ENCODE measurements at regions not wholly inside any gene's neighbourhood (a gene's known extent, or its start where the extent isn't known, plus 50 kb on each side); places are given as distances from the start of the nearest gene placed in this dataset.
"Not testable (repeated sequence)": the region's sequence is repeated elsewhere in the genome, so short reads cannot be mapped to it uniquely, and the experiment has no call there.

- no peaks in the 10 kb centered on the region for H3K36me3 ChIP-seq
- no peak overlapping the region for H3K4me3 ChIP-seq
- H3K27ac ChIP-seq: no peak overlapping the region
- peaks cover 6% of the 10 kb centered on the region for H3K4me1 ChIP-seq (ENCODE audit: low read depth)
- no peaks in the 10 kb centered on the region for H3K27me3 ChIP-seq
- H3K9me3 ChIP-seq (ENCODE audit: low read depth): no peaks in the 10 kb centered on the region
- no peak for DNase-seq (ENCODE audit: low read depth in 1 of 2, low spot score in 1 of 2)
- TF ChIP-seq, protein P1, sequence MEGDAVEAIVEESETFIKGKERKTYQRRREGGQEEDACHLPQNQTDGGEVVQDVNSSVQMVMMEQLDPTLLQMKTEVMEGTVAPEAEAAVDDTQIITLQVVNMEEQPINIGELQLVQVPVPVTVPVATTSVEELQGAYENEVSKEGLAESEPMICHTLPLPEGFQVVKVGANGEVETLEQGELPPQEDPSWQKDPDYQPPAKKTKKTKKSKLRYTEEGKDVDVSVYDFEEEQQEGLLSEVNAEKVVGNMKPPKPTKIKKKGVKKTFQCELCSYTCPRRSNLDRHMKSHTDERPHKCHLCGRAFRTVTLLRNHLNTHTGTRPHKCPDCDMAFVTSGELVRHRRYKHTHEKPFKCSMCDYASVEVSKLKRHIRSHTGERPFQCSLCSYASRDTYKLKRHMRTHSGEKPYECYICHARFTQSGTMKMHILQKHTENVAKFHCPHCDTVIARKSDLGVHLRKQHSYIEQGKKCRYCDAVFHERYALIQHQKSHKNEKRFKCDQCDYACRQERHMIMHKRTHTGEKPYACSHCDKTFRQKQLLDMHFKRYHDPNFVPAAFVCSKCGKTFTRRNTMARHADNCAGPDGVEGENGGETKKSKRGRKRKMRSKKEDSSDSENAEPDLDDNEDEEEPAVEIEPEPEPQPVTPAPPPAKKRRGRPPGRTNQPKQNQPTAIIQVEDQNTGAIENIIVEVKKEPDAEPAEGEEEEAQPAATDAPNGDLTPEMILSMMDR (IDR thresholded peaks at IDR 0.05; ENCODE audit: low read depth, low read length): no peak
These were observed 137.4 kb upstream of the KRR1 start for GRCh38 chr12:75648856-75649255.

DNA sequence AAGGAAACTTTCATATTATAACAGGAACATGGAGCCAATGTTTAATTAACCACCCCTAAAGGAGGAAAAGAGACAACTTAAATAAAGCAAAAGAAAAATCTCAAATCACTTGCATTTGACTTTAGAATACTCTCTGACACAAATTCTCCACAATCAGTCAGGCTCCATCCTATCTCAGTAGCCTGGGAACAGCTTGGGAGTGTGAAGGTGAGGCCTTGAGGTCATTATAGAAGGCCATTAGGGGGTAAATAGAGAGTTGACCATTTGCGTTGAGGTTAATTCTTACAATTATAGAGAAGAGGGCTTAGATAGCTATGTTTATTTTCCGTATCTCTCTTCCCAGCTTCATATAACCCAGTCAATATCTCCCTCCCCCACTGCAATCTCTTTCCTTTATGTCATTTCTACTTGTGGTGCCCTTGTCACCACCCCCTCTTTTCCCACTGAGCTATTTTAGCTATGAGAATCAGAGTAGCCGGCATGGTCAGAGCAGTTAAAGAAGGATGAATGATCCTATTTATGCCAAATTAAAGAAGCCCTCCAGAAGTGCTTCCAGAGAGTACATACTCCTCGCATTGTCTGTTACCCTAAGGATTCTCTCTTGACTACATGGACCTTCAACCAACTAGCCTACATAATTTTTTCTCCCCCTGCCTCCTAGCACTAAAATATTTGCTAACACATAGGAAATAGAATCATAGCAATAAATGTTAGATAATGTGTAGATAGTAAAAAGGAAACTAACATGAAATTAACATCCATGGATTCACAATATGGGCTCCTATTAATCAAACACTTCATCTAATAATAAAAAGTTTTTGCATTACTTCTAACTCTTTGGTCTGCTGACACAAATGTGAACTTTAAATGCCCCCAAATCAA, 135.2 kb upstream of the KRR1 start:
- no peak overlapping the region for H3K27ac ChIP-seq

DNA sequence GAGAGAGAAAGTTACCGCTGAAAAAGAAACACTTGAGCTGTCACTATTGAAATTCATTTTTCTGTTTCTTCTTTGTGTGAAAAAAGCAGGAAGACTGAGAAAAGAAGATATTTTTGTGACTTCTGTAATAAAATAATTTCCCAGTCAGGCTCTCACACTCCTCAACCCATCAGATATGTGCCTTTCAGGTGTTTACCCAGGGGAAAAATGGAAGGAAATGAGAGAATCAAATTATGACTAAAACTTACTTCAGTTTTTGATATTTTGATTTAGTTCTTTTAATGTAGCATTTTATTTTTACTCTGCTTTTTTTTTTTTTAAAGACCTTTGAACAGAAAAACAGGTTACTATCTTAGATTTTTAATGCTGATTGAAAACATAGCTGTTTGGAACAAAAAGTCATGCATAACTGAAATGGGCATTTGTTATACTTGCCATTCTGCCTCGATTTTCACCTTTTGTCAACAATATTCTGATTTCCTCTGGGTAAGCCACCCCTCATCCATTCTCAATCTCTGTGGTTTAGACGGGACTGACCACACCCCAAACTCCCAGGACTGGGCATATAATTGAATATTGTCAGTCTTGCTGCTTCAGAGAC, 133.2 kb upstream of the KRR1 start:
- Histone ChIP-seq H3K4me3 (no peak overlapping the region), H3K36me3 (no peaks in the 10 kb centered on the region), H3K4me1 (ENCODE audit: low read depth) (peaks cover 6% of the 10 kb centered on the region), H3K27ac (no peak overlapping the region), H3K9me3 (ENCODE audit: low read depth) (no peaks in the 10 kb centered on the region), H3K27me3 (no peaks in the 10 kb centered on the region)
- no peak for DNase-seq (ENCODE audit: low read depth in 1 of 2, low spot score in 1 of 2)
- TF ChIP-seq, protein P1 (IDR thresholded peaks at IDR 0.05; ENCODE audit: low read depth, low read length): no peak

More for the DNA sequence above, 135.2 kb upstream of the KRR1 start:
- TF ChIP-seq, protein P1 (IDR thresholded peaks at IDR 0.05; ENCODE audit: low read depth, low read length): no peak
- H3K4me3 ChIP-seq: no peak overlapping the region
- H3K4me1 ChIP-seq (ENCODE audit: low read depth): peaks cover 6% of the 10 kb centered on the region
- H3K36me3 ChIP-seq: no peaks in the 10 kb centered on the region
- no peaks in the 10 kb centered on the region for H3K27me3 ChIP-seq
- DNase-seq (ENCODE audit: low read depth in 1 of 2, low spot score in 1 of 2): peak in 1 of 2 donors; percentile 17
- H3K9me3 ChIP-seq (ENCODE audit: low read depth): no peaks in the 10 kb centered on the region

DNA sequence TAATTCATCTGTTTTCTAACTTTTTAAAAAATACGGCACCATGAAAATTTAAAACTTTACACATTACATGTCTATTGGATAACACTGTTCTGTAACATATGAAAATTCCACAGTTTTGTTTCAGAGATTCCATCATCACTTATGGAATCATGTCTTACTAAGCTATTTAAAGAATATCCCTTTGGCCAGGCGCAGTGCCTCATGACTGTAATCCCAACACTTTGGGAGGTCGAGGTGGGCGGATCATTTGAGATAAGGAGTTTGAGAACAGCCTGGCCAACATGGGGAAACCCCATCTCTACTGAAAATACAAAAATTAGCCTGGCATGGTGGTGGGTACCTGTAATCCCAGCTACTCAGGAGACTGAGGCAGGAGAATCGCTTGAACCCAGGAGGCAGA, 131.7 kb upstream of the KRR1 start:
- DNase-seq (ENCODE audit: low read depth in 1 of 2, low spot score in 1 of 2); H3K4me3 ChIP-seq; H3K9me3 ChIP-seq (ENCODE audit: low read depth); H3K27ac ChIP-seq; H3K4me1 ChIP-seq (ENCODE audit: low read depth); H3K36me3 ChIP-seq; H3K27me3 ChIP-seq: not testable (repeated sequence)

GRCh38 chr12:75642226-75642625, 130.8 kb upstream of the KRR1 start:
- Histone ChIP-seq H3K4me1 (ENCODE audit: low read depth) (peaks cover 6% of the 10 kb centered on the region), H3K36me3 (no peaks in the 10 kb centered on the region), H3K4me3 (no peak overlapping the region), H3K9me3 (ENCODE audit: low read depth) (no peaks in the 10 kb centered on the region), H3K27ac (no peak overlapping the region), H3K27me3 (no peaks in the 10 kb centered on the region)
- DNase-seq (ENCODE audit: low read depth in 1 of 2, low spot score in 1 of 2): no peak
- TF ChIP-seq, protein P1 (IDR thresholded peaks at IDR 0.05; ENCODE audit: low read depth, low read length): no peak
